Type B pancreatic cell (in vitro differentiated cells): ENCODE measurements at regions not wholly inside any gene's neighbourhood (a gene's known extent, or its start where the extent isn't known, plus 50 kb on each side); places are given as distances from the start of the nearest gene placed in this dataset.

Source experiments
- DNase-seq: peaks from one replicate; pipeline ENCODE4 v3.0.0; 2021; ENCODE audit warnings: mixed read lengths; ENCODE audit not compliant: unreplicated experiment; ENCODE audit errors: extremely low spot score
- H3K27ac Mint-ChIP-seq: 2 replicates; pipeline ENCODE4 v1.8.0; 2021; ENCODE audit warnings: mild to moderate bottlenecking, mixed read lengths
- H3K27me3 Mint-ChIP-seq: 2 replicates; pipeline ENCODE4 v1.8.0; 2021; ENCODE audit warnings: mixed read lengths
- H3K36me3 Mint-ChIP-seq: 2 replicates; pipeline ENCODE4 v1.8.0; 2021; ENCODE audit warnings: mixed read lengths
- H3K4me1 Mint-ChIP-seq: one replicate; pipeline ENCODE4 v1.8.0; 2021; ENCODE audit warnings: mixed read lengths; ENCODE audit not compliant: unreplicated experiment
- H3K4me3 Mint-ChIP-seq: 2 replicates; pipeline ENCODE4 v1.8.0; 2021; ENCODE audit warnings: mild to moderate bottlenecking, mixed read lengths
- H3K9me3 Mint-ChIP-seq: 2 replicates; pipeline ENCODE4 v1.8.0; 2021; ENCODE audit warnings: mixed read lengths
- CTCF ChIP-seq: fragments of 200-600 bp; sonication (generic); conservative IDR thresholded peaks from 2 replicates; pipeline ENCODE4 v1.5.0; 2021; ENCODE audit warnings: antibody characterized with exemption, mild to moderate bottlenecking

DNA sequence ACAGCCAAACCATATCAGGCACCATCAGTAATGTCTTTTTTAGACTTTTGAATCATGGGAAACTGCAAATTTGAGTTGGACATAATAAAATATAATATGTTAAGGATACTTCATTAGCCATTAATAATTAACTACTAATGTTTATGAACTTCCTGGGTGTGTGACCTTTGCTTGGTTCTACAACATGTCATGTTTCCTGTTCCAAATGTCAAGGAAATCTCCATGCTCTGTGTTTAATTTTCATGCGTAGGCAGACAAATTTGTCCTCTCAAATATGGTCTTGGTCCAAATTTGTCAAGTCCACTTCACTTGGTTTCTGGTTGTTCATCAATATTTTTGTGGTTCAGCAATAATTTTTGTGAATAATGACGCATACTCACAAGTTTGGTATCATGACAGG, 410.5 kb downstream of the BMP2 start:
- Mint-ChIP-seq H3K4me3 (no peak overlapping the region), H3K27me3 (no peaks in the 10 kb centered on the region), H3K4me1 (no peaks in the 10 kb centered on the region), H3K36me3 (no peaks in the 10 kb centered on the region), H3K9me3 (peaks cover 4% of the 10 kb centered on the region), H3K27ac (no peak overlapping the region)
- DNase-seq: no peak
- no peak for TF ChIP-seq CTCF

DNA sequence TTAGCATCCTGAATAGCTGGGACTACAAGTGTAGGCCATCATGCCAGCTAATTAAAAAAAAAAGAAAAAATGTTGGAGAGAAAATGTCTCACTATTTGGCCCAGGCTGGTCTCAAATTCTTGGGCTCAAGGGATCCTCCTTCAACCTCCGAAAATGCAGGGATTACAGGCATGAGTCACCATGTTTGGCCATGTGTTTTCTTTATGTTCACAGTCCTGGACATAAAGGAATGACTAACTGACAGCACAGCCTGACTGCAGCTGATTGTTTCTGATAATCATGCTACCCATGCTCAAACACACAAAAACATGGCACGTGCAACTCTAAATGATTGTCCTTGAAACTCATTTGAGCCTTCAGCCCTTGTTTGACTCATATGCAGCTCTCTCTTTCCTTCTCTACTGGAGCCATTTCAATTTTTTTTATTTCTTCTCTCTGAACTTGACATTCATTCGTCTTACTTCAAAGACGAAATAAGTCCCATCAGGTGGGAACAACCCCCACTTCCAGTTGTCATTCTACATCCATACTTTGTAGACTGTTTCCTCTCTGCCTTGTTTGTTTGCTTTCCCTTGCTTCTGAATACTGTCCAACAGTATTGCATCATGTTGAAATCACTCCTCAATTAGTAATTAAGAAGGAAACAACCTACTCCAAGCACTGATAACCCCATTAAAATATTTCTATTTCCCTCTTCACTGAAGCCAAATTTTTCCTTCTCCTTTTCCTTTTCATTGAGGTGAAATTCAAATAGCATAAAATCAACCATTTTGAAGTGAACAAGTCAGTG, 413.0 kb downstream of the BMP2 start:
- peaks cover 4% of the 10 kb centered on the region for H3K27me3 Mint-ChIP-seq
- no peak overlapping the region for H3K4me3 Mint-ChIP-seq
- TF ChIP-seq CTCF: no peak
- no peaks in the 10 kb centered on the region for H3K36me3 Mint-ChIP-seq
- H3K27ac Mint-ChIP-seq: no peak overlapping the region
- H3K9me3 Mint-ChIP-seq: peaks cover 4% of the 10 kb centered on the region
- no peak for DNase-seq
- no peaks in the 10 kb centered on the region for H3K4me1 Mint-ChIP-seq

DNA sequence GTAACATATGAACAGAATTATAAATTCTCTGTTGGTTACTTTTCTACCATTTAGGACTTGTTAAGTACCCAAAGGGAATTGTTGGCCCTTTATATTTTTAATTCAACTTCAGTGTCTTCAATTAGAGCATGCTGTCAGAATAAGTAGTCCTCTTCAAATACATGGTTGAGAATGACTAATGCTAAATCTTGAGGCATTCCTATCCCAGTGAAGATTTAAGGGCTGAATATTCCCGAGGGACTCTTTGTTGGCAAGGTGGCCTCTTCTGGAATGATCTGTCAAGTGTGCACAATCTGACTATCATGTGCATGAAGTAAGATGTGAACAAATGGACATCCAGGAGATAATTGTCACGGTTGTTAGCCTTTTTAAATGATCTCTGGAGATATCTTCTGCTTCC, 421.7 kb downstream of the BMP2 start:
- no peaks in the 10 kb centered on the region for H3K9me3 Mint-ChIP-seq
- peaks cover 4% of the 10 kb centered on the region for H3K27me3 Mint-ChIP-seq
- DNase-seq: no peak
- no peak overlapping the region for H3K4me3 Mint-ChIP-seq
- no peaks in the 10 kb centered on the region for H3K4me1 Mint-ChIP-seq
- H3K27ac Mint-ChIP-seq: no peak overlapping the region
- H3K36me3 Mint-ChIP-seq: no peaks in the 10 kb centered on the region
- TF ChIP-seq CTCF: no peak

DNA sequence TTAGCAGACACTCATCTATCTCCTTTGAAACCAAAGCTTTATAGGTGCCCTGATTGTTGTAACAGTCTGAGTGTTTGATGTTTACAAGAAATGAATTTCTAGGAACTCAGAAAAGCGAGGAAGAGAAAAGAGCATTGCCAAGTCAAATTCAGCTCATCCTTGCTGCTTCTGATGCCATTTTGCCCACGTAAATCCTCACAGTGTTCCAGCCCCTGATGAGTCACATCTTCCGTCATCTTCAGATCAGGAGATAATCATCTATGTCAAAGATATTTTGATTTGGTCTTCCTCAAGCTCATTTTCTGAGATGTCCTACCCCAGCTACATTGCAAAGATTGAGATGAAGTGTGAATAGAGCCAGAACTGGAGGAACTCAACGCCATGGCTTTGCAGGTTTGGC, 426.2 kb downstream of the BMP2 start:
- H3K36me3 Mint-ChIP-seq: no peaks in the 10 kb centered on the region
- no peaks in the 10 kb centered on the region for H3K9me3 Mint-ChIP-seq
- TF ChIP-seq CTCF: no peak
- H3K27me3 Mint-ChIP-seq: peaks cover 3% of the 10 kb centered on the region
- H3K4me3 Mint-ChIP-seq: no peak overlapping the region
- no peak for DNase-seq
- no peaks in the 10 kb centered on the region for H3K4me1 Mint-ChIP-seq
- H3K27ac Mint-ChIP-seq: no peak overlapping the region

GRCh38 chr20:7195704-7196103, 428.2 kb downstream of the BMP2 start:
- DNase-seq: no peak
- Mint-ChIP-seq H3K27me3 (peaks cover 3% of the 10 kb centered on the region), H3K4me1 (no peaks in the 10 kb centered on the region), H3K9me3 (no peaks in the 10 kb centered on the region), H3K4me3 (no peak overlapping the region), H3K36me3 (no peaks in the 10 kb centered on the region), H3K27ac (no peak overlapping the region)
- no peak for TF ChIP-seq CTCF
